ENCODE measurements at regions not wholly inside any gene's neighbourhood (a gene's known extent, or its start where the extent isn't known, plus 50 kb on each side); places are given as distances from the start of the nearest gene placed in this dataset.

GRCh38 chr13:56528040-56528790 lies 612.5 kb upstream of the PRR20A start (continued):
- TF ChIP-seq, protein P1, sequence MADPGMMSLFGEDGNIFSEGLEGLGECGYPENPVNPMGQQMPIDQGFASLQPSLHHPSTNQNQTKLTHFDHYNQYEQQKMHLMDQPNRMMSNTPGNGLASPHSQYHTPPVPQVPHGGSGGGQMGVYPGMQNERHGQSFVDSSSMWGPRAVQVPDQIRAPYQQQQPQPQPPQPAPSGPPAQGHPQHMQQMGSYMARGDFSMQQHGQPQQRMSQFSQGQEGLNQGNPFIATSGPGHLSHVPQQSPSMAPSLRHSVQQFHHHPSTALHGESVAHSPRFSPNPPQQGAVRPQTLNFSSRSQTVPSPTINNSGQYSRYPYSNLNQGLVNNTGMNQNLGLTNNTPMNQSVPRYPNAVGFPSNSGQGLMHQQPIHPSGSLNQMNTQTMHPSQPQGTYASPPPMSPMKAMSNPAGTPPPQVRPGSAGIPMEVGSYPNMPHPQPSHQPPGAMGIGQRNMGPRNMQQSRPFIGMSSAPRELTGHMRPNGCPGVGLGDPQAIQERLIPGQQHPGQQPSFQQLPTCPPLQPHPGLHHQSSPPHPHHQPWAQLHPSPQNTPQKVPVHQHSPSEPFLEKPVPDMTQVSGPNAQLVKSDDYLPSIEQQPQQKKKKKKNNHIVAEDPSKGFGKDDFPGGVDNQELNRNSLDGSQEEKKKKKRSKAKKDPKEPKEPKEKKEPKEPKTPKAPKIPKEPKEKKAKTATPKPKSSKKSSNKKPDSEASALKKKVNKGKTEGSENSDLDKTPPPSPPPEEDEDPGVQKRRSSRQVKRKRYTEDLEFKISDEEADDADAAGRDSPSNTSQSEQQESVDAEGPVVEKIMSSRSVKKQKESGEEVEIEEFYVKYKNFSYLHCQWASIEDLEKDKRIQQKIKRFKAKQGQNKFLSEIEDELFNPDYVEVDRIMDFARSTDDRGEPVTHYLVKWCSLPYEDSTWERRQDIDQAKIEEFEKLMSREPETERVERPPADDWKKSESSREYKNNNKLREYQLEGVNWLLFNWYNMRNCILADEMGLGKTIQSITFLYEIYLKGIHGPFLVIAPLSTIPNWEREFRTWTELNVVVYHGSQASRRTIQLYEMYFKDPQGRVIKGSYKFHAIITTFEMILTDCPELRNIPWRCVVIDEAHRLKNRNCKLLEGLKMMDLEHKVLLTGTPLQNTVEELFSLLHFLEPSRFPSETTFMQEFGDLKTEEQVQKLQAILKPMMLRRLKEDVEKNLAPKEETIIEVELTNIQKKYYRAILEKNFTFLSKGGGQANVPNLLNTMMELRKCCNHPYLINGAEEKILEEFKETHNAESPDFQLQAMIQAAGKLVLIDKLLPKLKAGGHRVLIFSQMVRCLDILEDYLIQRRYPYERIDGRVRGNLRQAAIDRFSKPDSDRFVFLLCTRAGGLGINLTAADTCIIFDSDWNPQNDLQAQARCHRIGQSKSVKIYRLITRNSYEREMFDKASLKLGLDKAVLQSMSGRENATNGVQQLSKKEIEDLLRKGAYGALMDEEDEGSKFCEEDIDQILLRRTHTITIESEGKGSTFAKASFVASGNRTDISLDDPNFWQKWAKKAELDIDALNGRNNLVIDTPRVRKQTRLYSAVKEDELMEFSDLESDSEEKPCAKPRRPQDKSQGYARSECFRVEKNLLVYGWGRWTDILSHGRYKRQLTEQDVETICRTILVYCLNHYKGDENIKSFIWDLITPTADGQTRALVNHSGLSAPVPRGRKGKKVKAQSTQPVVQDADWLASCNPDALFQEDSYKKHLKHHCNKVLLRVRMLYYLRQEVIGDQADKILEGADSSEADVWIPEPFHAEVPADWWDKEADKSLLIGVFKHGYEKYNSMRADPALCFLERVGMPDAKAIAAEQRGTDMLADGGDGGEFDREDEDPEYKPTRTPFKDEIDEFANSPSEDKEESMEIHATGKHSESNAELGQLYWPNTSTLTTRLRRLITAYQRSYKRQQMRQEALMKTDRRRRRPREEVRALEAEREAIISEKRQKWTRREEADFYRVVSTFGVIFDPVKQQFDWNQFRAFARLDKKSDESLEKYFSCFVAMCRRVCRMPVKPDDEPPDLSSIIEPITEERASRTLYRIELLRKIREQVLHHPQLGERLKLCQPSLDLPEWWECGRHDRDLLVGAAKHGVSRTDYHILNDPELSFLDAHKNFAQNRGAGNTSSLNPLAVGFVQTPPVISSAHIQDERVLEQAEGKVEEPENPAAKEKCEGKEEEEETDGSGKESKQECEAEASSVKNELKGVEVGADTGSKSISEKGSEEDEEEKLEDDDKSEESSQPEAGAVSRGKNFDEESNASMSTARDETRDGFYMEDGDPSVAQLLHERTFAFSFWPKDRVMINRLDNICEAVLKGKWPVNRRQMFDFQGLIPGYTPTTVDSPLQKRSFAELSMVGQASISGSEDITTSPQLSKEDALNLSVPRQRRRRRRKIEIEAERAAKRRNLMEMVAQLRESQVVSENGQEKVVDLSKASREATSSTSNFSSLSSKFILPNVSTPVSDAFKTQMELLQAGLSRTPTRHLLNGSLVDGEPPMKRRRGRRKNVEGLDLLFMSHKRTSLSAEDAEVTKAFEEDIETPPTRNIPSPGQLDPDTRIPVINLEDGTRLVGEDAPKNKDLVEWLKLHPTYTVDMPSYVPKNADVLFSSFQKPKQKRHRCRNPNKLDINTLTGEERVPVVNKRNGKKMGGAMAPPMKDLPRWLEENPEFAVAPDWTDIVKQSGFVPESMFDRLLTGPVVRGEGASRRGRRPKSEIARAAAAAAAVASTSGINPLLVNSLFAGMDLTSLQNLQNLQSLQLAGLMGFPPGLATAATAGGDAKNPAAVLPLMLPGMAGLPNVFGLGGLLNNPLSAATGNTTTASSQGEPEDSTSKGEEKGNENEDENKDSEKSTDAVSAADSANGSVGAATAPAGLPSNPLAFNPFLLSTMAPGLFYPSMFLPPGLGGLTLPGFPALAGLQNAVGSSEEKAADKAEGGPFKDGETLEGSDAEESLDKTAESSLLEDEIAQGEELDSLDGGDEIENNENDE (IDR thresholded peaks at IDR 0.05; ENCODE audit: insufficient replicate concordance, low read length): no peak
- TF ChIP-seq CBX5 (IDR thresholded peaks at IDR 0.05; ENCODE audit: low read depth, low read length) (no peak), SRF (IDR thresholded peaks at IDR 0.05; ENCODE audit: low read depth, low read length) (no peak), E2F6 (IDR thresholded peaks at IDR 0.05) (no peak)

Measured in H1 (cell line).